ENCODE measurements at regions not wholly inside any gene's neighbourhood (a gene's known extent, or its start where the extent isn't known, plus 50 kb on each side); places are given as distances from the start of the nearest gene placed in this dataset.

GRCh38 chr3:74542441-74542840, 72.0 kb downstream of the CNTN3 start:
- no peak for TF ChIP-seq CTCF (IDR thresholded peaks at IDR 0.05)
- no peak for TF ChIP-seq EZH2 (IDR thresholded peaks at IDR 0.05)

Data from neural progenitor cell (in vitro differentiated cells).